ENCODE measurements at regions not wholly inside any gene's neighbourhood (a gene's known extent, or its start where the extent isn't known, plus 50 kb on each side); places are given as distances from the start of the nearest gene placed in this dataset.
"Not testable (repeated sequence)": the region's sequence is repeated elsewhere in the genome, so short reads cannot be mapped to it uniquely, and the experiment has no call there.

- DNase-seq (ENCODE audit: insufficient read length), result no peak
- FAIRE-seq, result no peak
- TF ChIP-seq TAF1 (IDR thresholded peaks at IDR 0.05; ENCODE audit: borderline replicate concordance, low read depth, low read length), result no peak
- no peak for TF ChIP-seq POLR2A (IDR thresholded peaks at IDR 0.05; ENCODE audit: low read depth, low read length)
- TF ChIP-seq POLR2AphosphoS5 (IDR thresholded peaks at IDR 0.05; ENCODE audit: low read depth, low read length), result no peak
Measured at GRCh38 chr14:83287300-83287699, 1753.6 kb upstream of the SEL1L start.

GRCh38 chr14:83289390-83289789, 1755.7 kb upstream of the SEL1L start:
- no peak for DNase-seq (ENCODE audit: insufficient read length)
- no peak for FAIRE-seq
- no peak for TF ChIP-seq POLR2A (IDR thresholded peaks at IDR 0.05; ENCODE audit: low read depth, low read length)
- TF ChIP-seq TAF1 (IDR thresholded peaks at IDR 0.05; ENCODE audit: borderline replicate concordance, low read depth, low read length), result no peak
- no peak for TF ChIP-seq POLR2AphosphoS5 (IDR thresholded peaks at IDR 0.05; ENCODE audit: low read depth, low read length)

- TF ChIP-seq POLR2A (IDR thresholded peaks at IDR 0.05; ENCODE audit: low read depth, low read length), result no peak
- TF ChIP-seq POLR2AphosphoS5 (IDR thresholded peaks at IDR 0.05; ENCODE audit: low read depth, low read length), result no peak
- no peak for TF ChIP-seq TAF1 (IDR thresholded peaks at IDR 0.05; ENCODE audit: borderline replicate concordance, low read depth, low read length)
- FAIRE-seq, result no peak
- DNase-seq (ENCODE audit: insufficient read length), result no peak
Measured at GRCh38 chr14:83289896-83290295, 1756.2 kb upstream of the SEL1L start.

GRCh38 chr14:83290447-83290846, 1756.8 kb upstream of the SEL1L start:
- FAIRE-seq (no peak), DNase-seq (ENCODE audit: insufficient read length) (no peak)
- TF ChIP-seq TAF1 (IDR thresholded peaks at IDR 0.05; ENCODE audit: borderline replicate concordance, low read depth, low read length) (no peak), POLR2AphosphoS5 (IDR thresholded peaks at IDR 0.05; ENCODE audit: low read depth, low read length) (no peak), POLR2A (IDR thresholded peaks at IDR 0.05; ENCODE audit: low read depth, low read length) (no peak)

DNA sequence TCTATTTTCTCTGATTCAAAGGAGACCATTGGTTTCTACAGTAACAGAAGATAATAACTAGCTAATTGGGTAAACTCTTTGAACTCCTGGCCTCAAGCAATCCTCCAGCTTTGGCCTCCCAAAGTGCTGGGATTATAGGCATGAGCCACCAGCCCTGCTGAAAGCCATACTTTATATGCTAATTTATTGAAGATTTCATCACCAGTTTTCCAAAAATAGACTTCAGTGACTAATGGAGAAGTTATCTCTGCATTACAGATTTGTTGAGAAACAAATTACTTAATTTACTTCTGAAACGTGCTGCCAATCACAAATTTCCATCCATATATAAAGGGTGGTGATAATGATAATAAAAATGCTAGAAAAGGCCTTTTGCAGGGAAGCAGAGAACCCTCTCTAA, 1758.1 kb upstream of the SEL1L start:
- FAIRE-seq (no peak), DNase-seq (ENCODE audit: insufficient read length) (no peak)
- no peak for TF ChIP-seq TAF1 (IDR thresholded peaks at IDR 0.05; ENCODE audit: borderline replicate concordance, low read depth, low read length)
- no peak for TF ChIP-seq POLR2A (IDR thresholded peaks at IDR 0.05; ENCODE audit: low read depth, low read length)
- no peak for TF ChIP-seq POLR2AphosphoS5 (IDR thresholded peaks at IDR 0.05; ENCODE audit: low read depth, low read length)

- no peak for DNase-seq (ENCODE audit: insufficient read length)
- no peak for FAIRE-seq
- TF ChIP-seq POLR2AphosphoS5 (IDR thresholded peaks at IDR 0.05; ENCODE audit: low read depth, low read length) (no peak), POLR2A (IDR thresholded peaks at IDR 0.05; ENCODE audit: low read depth, low read length) (no peak), TAF1 (IDR thresholded peaks at IDR 0.05; ENCODE audit: borderline replicate concordance, low read depth, low read length) (no peak)
Measured at GRCh38 chr14:83294941-83295340, 1761.3 kb upstream of the SEL1L start.

- DNase-seq (ENCODE audit: insufficient read length) (no peak), FAIRE-seq (no peak)
- TF ChIP-seq POLR2AphosphoS5 (IDR thresholded peaks at IDR 0.05; ENCODE audit: low read depth, low read length) (no peak), POLR2A (IDR thresholded peaks at IDR 0.05; ENCODE audit: low read depth, low read length) (no peak), TAF1 (IDR thresholded peaks at IDR 0.05; ENCODE audit: borderline replicate concordance, low read depth, low read length) (no peak)
Measured at GRCh38 chr14:83297361-83297760, 1763.7 kb upstream of the SEL1L start.

GRCh38 chr14:83298016-83298415, 1764.4 kb upstream of the SEL1L start:
- not testable (repeated sequence) for FAIRE-seq; DNase-seq (ENCODE audit: insufficient read length)

- TF ChIP-seq POLR2AphosphoS5 (IDR thresholded peaks at IDR 0.05; ENCODE audit: low read depth, low read length) (no peak), POLR2A (IDR thresholded peaks at IDR 0.05; ENCODE audit: low read depth, low read length) (no peak), TAF1 (IDR thresholded peaks at IDR 0.05; ENCODE audit: borderline replicate concordance, low read depth, low read length) (no peak)
- DNase-seq (ENCODE audit: insufficient read length) (no peak), FAIRE-seq (no peak)
Measured at GRCh38 chr14:83300476-83301064, 1766.9 kb upstream of the SEL1L start.

DNA sequence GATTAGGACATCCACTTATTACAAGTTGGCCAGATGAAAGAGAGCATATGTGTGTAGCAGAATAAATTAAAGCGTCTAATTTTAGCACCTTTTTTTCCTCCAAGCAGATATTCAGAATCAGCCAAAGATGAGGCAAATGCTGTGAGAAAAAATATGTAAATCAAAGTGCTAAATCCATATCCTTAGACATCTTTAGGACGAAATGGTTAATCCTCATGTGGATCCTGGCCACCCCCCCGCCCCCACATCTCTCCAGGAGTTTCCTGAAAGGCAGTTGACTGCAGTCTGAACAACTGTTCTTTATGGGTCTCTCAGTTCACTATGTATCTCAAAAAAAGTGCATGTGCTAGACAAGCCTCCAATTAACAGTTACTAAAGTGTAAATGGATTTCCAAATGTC, 1768.1 kb upstream of the SEL1L start:
- DNase-seq (ENCODE audit: insufficient read length) (no peak), FAIRE-seq (no peak)
- TF ChIP-seq POLR2A (IDR thresholded peaks at IDR 0.05; ENCODE audit: low read depth, low read length) (no peak), TAF1 (IDR thresholded peaks at IDR 0.05; ENCODE audit: borderline replicate concordance, low read depth, low read length) (no peak), POLR2AphosphoS5 (IDR thresholded peaks at IDR 0.05; ENCODE audit: low read depth, low read length) (no peak)

GRCh38 chr14:83309211-83309610, 1775.6 kb upstream of the SEL1L start:
- no peak for TF ChIP-seq TAF1 (IDR thresholded peaks at IDR 0.05; ENCODE audit: borderline replicate concordance, low read depth, low read length)
- no peak for TF ChIP-seq POLR2A (IDR thresholded peaks at IDR 0.05; ENCODE audit: low read depth, low read length)
- no peak for TF ChIP-seq POLR2AphosphoS5 (IDR thresholded peaks at IDR 0.05; ENCODE audit: low read depth, low read length)
- no peak for DNase-seq (ENCODE audit: insufficient read length)

GRCh38 chr14:83309833-83310232, 1776.2 kb upstream of the SEL1L start:
- FAIRE-seq (no peak), DNase-seq (ENCODE audit: insufficient read length) (no peak)
- no peak for TF ChIP-seq TAF1 (IDR thresholded peaks at IDR 0.05; ENCODE audit: borderline replicate concordance, low read depth, low read length)
- TF ChIP-seq POLR2A (IDR thresholded peaks at IDR 0.05; ENCODE audit: low read depth, low read length), result no peak
- TF ChIP-seq POLR2AphosphoS5 (IDR thresholded peaks at IDR 0.05; ENCODE audit: low read depth, low read length), result no peak

More at GRCh38 chr14:83309211-83309610, 1775.6 kb upstream of the SEL1L start:
- no peak for FAIRE-seq

DNA sequence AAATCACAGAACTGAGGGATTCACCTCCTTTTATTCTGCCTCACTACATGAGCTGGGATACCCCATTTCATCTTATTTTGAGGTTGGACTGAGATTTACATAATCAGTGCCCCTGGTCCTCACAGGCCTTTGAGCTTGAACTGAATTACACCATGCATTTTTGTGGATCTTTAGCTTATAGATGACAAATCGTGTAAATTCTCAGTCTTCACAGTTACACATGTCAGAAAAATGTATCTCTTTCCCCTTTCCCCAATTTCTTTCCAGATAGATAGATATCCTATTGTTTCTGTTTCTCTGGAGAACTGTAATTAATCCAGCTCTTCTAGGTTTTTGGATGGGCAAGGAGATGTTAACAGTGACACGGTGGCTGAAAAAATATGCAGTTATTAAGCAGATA, 1778.9 kb upstream of the SEL1L start:
- TF ChIP-seq POLR2AphosphoS5 (IDR thresholded peaks at IDR 0.05; ENCODE audit: low read depth, low read length), result no peak
- no peak for TF ChIP-seq TAF1 (IDR thresholded peaks at IDR 0.05; ENCODE audit: borderline replicate concordance, low read depth, low read length)
- DNase-seq (ENCODE audit: insufficient read length) (no peak), FAIRE-seq (no peak)
